IPS DF 6.9 (cell line): ENCODE measurements at regions not wholly inside any gene's neighbourhood (a gene's known extent, or its start where the extent isn't known, plus 50 kb on each side); places are given as distances from the start of the nearest gene placed in this dataset.

Experiments
- DNase-seq: peaks from one replicate; pipeline ENCODE4 v3.0.0-alpha.2; 2013; ENCODE audit warnings: low read depth, low spot score
- H3K27ac ChIP-seq: one replicate; pipeline ENCODE4 v1.5.1; 2013; ENCODE audit warnings: low read length, control low read depth
- H3K27me3 ChIP-seq: 2 replicates; pipeline ENCODE4 v1.6.1; 2013; ENCODE audit warnings: mild to moderate bottlenecking, low read length; ENCODE audit not compliant: control insufficient read depth, insufficient read depth
- H3K36me3 ChIP-seq: 2 replicates; pipeline ENCODE4 v1.6.1; 2013; ENCODE audit warnings: low read length; ENCODE audit not compliant: control insufficient read depth, insufficient read depth
- H3K4me1 ChIP-seq: 2 replicates; pipeline ENCODE4 v1.6.1; 2013; ENCODE audit warnings: low read length; ENCODE audit not compliant: control insufficient read depth, insufficient read depth
- H3K4me3 ChIP-seq: 2 replicates; pipeline ENCODE4 v1.5.1; 2013; ENCODE audit warnings: mild to moderate bottlenecking, low read length
- H3K9me3 ChIP-seq: 2 replicates; pipeline ENCODE4 v1.6.1; 2013; ENCODE audit warnings: low read length, inconsistent platforms; ENCODE audit not compliant: control insufficient read depth, insufficient read depth
- WGBS: extraction: QIAGEN DNeasy Blood & Tissue Kit; methylation state at CpG from one replicate; pipeline ENCODE4 v1.1.7; 2013; ENCODE audit warnings: mixed read lengths, missing lambda C conversion rate; ENCODE audit not compliant: insufficient read length, insufficient coverage; 5-methylcytosine and 5-hydroxymethylcytosine counted together

DNA sequence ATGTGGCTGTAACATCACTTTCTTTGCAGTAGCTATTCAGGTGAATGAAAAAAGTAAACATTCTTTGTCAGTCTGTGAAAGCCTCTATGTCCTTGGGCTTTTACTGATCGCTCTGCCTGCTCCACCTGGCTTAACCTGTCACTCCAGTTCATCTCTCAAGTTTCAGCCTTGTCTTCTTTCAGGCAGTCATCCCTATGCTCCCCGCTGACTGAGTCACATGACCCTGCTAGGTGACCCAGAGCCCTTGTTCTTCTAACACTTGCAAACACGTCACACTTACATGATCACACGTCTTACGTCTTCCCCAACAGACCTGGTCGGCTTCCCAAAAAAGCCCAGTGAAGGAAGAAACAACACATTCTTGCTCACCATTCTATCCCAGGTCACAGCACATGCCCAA lies 499.3 kb upstream of the TENM4 start:
- Histone ChIP-seq H3K27ac (no peak overlapping the region), H3K27me3 (no peaks in the 10 kb centered on the region), H3K4me3 (no peak overlapping the region), H3K9me3 (no peaks in the 10 kb centered on the region), H3K4me1 (no peaks in the 10 kb centered on the region), H3K36me3 (no peaks in the 10 kb centered on the region)
- no CpG with 5 or more reads among the region's 6 CpGs for WGBS
- DNase-seq = no peak

DNA sequence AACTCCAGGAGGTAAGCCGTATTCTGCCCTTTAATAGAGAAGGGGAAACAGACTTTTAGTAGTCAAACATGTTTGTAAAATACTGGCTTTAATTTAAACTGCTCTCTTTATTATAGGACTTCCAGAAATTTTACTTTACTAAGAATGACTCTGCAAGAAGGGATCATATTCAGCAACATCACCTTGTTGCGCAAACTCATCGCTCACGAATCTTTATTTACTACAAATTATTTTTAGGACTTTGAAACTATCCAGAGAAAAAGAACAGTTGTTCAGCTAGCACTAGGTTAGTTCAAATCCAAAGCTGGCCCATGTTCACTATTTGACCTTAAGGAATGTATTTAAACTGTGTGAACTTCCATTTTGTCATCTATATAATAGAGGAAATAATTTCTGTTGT lies 498.3 kb upstream of the TENM4 start:
- no CpG with 5 or more reads among the region's 4 CpGs for WGBS

DNA sequence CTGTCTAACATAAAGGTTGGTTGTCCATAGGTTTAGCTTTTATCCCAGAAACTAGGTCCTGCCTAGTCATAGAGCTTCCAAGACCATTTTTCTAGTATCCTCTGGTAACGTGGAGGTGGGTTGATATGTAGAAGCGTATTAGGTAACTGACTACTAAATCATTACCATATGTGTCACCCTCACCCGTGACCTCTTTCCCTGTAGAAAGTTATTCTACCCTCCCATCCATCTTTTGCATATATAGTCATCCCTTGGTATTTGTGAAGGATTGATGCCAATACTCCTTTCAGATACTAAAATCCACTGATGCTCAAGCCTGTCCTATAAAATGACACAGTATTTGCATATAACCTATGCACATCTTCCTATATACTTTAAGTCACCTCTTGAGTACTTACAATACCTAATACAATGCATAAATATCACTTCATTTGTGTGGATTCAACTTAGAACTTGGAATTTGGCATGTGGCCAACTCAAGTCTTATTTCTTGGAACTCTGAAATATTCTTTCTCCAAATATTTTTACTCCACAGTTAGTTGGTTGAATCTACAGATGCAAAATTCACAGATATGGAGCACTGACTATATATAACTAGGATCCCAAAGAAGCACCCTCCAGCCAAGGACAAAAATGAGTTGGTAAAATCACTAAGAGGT lies 497.0 kb upstream of the TENM4 start:
- Histone ChIP-seq H3K27me3 (no peaks in the 10 kb centered on the region), H3K4me1 (no peaks in the 10 kb centered on the region), H3K36me3 (no peaks in the 10 kb centered on the region), H3K4me3 (no peak overlapping the region), H3K9me3 (no peaks in the 10 kb centered on the region), H3K27ac (no peak overlapping the region)
- WGBS = no CpG with 5 or more reads among the region's 3 CpGs
- no peak for DNase-seq

More for the DNA sequence above, 498.3 kb upstream of the TENM4 start:
- Histone ChIP-seq H3K4me3 (no peak overlapping the region), H3K27ac (no peak overlapping the region), H3K36me3 (no peaks in the 10 kb centered on the region), H3K9me3 (no peaks in the 10 kb centered on the region), H3K27me3 (no peaks in the 10 kb centered on the region), H3K4me1 (no peaks in the 10 kb centered on the region)
- no peak for DNase-seq

DNA sequence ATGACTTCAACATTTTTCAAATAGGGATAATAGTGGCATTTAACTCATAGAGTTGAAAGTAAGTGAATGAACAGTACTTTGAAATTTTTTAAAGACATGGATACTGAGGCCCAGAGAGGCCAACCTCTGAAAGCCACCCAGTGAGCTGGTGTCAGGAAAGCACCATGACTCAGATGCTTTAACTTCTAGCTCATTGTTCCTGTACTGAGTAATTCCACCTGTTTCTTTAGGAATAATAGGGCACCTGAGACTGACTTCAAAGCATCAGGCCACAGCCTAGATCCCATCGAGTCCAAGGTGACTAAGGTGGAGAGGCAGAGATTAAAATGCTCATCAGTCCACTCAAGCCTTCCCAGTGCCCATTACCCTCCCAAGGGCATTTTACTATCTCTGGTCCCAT lies 491.8 kb upstream of the TENM4 start:
- H3K36me3 ChIP-seq = no peaks in the 10 kb centered on the region
- H3K27ac ChIP-seq = no peak overlapping the region
- no peaks in the 10 kb centered on the region for H3K4me1 ChIP-seq
- no peak for DNase-seq
- H3K4me3 ChIP-seq = no peak overlapping the region
- no peaks in the 10 kb centered on the region for H3K9me3 ChIP-seq
- WGBS = no CpG with 5 or more reads among the region's 1 CpG
- no peaks in the 10 kb centered on the region for H3K27me3 ChIP-seq

DNA sequence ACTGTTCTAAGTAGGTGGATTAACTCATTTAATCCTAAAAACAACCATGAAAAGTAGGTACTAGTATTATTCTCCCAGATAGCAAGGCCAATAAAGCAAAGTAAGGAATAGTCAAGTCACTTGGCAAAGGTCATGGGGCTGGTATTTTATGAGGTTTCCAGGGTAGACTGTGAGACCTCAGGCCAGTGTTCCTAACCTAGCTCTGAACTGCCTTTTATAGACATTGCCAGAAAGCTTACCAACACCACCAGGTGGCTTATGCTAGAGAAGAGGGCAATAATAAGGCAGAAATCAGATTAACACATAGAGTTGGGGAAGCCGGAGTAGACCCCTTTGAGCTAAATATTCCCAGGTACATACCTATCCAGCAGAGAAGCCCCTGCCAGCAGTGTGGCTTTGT lies 490.9 kb upstream of the TENM4 start:
- H3K4me1 ChIP-seq = no peaks in the 10 kb centered on the region
- H3K27me3 ChIP-seq = no peaks in the 10 kb centered on the region
- H3K27ac ChIP-seq = no peak overlapping the region
- H3K4me3 ChIP-seq = no peak overlapping the region
- no peaks in the 10 kb centered on the region for H3K9me3 ChIP-seq
- WGBS = no CpG with 5 or more reads among the region's 1 CpG
- H3K36me3 ChIP-seq = no peaks in the 10 kb centered on the region
- DNase-seq = no peak

DNA sequence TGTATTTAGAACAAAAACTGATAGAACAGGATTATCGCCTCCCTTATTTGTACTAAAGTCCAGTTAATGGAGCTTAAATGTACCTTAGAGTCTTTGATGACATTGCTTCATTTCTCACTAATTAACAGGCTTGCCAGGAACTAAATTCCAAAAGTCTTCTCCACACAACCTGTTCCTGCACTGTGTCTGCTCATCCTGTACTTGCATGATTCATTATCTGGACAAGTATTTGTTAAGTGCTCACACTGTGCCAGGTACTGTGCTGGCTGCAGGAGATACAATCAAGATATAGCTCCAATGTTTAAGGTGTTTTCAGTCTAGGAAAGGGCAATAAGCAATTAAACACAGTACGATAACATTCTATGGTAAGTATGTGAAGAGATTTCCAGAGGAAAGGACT lies 485.9 kb upstream of the TENM4 start:
- H3K9me3 ChIP-seq = no peaks in the 10 kb centered on the region
- no peaks in the 10 kb centered on the region for H3K27me3 ChIP-seq
- no peaks in the 10 kb centered on the region for H3K36me3 ChIP-seq
- no peak overlapping the region for H3K4me3 ChIP-seq
- no CpG with 5 or more reads among the region's 2 CpGs for WGBS
- H3K27ac ChIP-seq = no peak overlapping the region
- H3K4me1 ChIP-seq = no peaks in the 10 kb centered on the region
- no peak for DNase-seq

DNA sequence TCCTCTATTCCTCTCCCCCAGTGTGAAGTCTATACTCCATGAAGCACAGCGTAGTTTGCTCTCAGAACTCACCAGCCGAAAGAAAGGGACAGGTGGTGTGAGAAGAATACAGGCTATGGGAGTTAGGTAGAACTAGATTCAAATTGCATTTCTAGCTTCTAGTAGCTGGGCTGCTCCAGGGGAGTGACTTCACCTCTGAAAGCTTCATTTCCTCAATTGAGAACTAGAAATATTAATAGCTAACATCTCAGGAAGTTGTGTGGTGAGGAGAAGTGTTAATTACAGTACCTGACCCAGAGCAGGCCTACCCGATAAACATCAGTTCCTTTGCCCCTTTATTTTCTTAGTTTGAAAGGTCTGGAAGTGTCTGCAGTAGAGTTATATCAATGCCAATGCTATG lies 484.7 kb upstream of the TENM4 start:
- H3K4me1 ChIP-seq = no peaks in the 10 kb centered on the region
- no peak overlapping the region for H3K27ac ChIP-seq
- H3K9me3 ChIP-seq = no peaks in the 10 kb centered on the region
- H3K36me3 ChIP-seq = no peaks in the 10 kb centered on the region
- no peak for DNase-seq
- no CpG with 5 or more reads among the region's 3 CpGs for WGBS
- no peaks in the 10 kb centered on the region for H3K27me3 ChIP-seq
- no peak overlapping the region for H3K4me3 ChIP-seq

DNA sequence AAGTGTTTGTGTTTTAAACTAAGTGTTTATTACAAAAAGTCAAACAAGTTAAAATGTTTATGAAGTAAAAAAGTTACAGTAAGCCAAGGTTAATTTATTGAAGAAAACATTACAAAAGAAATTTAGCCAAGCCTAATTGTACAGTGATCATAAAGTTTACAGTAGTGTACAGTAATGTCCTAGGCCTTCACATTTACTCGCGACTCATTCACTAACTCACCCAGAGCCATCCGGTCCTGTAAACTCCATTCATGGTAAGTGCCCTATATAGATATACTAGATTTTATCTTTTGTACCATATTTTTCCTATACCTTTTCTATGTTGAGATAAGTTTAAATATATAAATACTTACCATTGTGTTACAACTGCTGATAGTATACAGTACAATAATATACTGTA lies 481.8 kb upstream of the TENM4 start:
- no peaks in the 10 kb centered on the region for H3K9me3 ChIP-seq
- no peak overlapping the region for H3K4me3 ChIP-seq
- no peaks in the 10 kb centered on the region for H3K27me3 ChIP-seq
- no peaks in the 10 kb centered on the region for H3K36me3 ChIP-seq
- no peak overlapping the region for H3K27ac ChIP-seq
- no CpG with 5 or more reads among the region's 3 CpGs for WGBS
- no peaks in the 10 kb centered on the region for H3K4me1 ChIP-seq
- DNase-seq = no peak

DNA sequence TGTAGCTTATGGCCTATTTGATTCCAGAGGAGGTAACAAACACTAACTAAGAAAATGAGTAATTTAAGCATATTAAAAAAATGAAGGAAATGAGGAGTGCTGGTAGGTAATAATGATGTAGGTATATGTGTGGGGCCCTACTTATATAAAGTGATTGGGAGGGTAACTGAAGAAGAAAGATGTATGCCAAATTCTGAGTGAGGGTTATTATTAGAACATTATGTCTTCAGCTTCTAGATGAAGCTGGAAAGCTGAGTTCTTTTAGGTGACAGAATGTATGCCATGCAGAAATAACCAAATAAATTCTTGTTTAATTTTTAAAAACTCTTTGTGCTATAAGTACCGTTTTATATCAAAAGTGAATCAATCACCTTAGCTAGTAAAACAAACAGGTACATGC lies 479.6 kb upstream of the TENM4 start:
- no CpG with 5 or more reads among the region's 1 CpG for WGBS
- H3K27me3 ChIP-seq = no peaks in the 10 kb centered on the region
- no peak for DNase-seq
- H3K9me3 ChIP-seq = no peaks in the 10 kb centered on the region
- no peak overlapping the region for H3K4me3 ChIP-seq
- no peaks in the 10 kb centered on the region for H3K4me1 ChIP-seq
- no peaks in the 10 kb centered on the region for H3K36me3 ChIP-seq
- H3K27ac ChIP-seq = no peak overlapping the region

DNA sequence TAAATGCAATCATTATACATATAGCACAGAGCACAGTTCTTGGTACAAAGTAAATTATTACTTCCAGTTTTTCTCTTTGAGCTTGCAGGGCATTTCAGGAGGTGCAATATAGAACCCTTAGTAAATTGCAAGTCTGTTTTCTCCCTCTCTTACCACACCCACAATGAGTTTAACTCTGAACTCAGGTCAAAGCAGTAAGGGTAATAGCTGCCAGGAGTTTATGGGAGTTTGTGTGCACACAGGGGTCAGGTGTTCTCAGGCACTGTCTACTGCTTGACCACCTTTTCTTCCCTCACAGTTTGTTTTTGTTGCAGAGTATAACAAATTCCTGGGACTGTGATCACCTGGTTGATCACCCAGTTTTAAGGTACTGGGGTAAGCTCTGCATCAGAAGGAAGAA lies 478.5 kb upstream of the TENM4 start:
- H3K4me3 ChIP-seq = no peak overlapping the region
- H3K9me3 ChIP-seq = no peaks in the 10 kb centered on the region
- H3K27me3 ChIP-seq = no peaks in the 10 kb centered on the region
- no peak for DNase-seq
- H3K4me1 ChIP-seq = no peaks in the 10 kb centered on the region
- H3K27ac ChIP-seq = no peak overlapping the region
- no peaks in the 10 kb centered on the region for H3K36me3 ChIP-seq

DNA sequence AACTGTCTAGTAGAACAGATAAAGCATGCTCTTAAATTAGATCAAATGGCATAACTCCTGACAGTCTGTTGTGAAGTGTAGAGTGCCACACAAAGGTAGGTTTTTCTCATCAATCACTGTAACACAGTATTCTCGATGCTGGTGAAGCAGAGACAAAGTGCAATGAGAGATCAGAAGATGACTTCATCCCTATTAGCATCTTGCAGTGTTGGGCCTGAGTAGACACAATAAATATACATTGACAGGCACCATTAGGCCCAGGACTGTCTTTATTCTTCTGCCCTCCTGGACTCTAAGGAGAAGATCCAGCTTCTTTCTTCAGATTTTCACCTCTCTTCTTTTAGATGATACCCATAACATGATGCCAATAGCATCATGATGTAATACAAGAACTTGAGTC lies 478.0 kb upstream of the TENM4 start:
- no peaks in the 10 kb centered on the region for H3K4me1 ChIP-seq
- no peak for DNase-seq
- WGBS = no CpG with 5 or more reads among the region's 1 CpG
- H3K27me3 ChIP-seq = no peaks in the 10 kb centered on the region
- H3K27ac ChIP-seq = no peak overlapping the region
- no peaks in the 10 kb centered on the region for H3K9me3 ChIP-seq
- H3K36me3 ChIP-seq = no peaks in the 10 kb centered on the region
- no peak overlapping the region for H3K4me3 ChIP-seq
